HepG2 (cell line): ENCODE measurements at regions not wholly inside any gene's neighbourhood (a gene's known extent, or its start where the extent isn't known, plus 50 kb on each side); places are given as distances from the start of the nearest gene placed in this dataset.

Source experiments
- ATAC-seq: fragments of 200-7000 bp; cut with Tn5 transposase; 3 replicates; pipeline ENCODE4 v1.9.1; 2020; ENCODE audit warnings: mild to moderate bottlenecking, moderate library complexity
- BruUV-seq: library from RNA; stranded (reverse); fragments of 400-500 nt; replicated peaks from 2 replicates; lab custom pipeline; 2021; lab: Mats Ljungman, UMichigan
- CTCF ChIA-PET: fragments of 300-600 bp; formaldehyde crosslinking; extraction: SDS; loops from one replicate; lab custom pipeline; 2021; ENCODE audit warnings: low total read pairs, inconsistent platforms, low intra/inter-chr PET ratio; lab: Yijun Ruan, JAX
- POLR2A ChIA-PET: fragments of 350-600 bp; sonication (Branson Sonifier 250); formaldehyde crosslinking; loops from one replicate; lab custom pipeline; 2020; ENCODE audit warnings: antibody characterized with exemption, inconsistent platforms; lab: Yijun Ruan, JAX
- DNase-seq: peaks from one replicate; pipeline ENCODE4 v3.0.0-alpha.2; 2015; ENCODE audit warnings: low spot score
- FAIRE-seq: peaks from 3 replicates; lab custom pipeline; 2011; peaks lifted over from hg19 to GRCh38; lab: Jason Lieb, UNC
- H2AFZ ChIP-seq: one replicate; pipeline ENCODE4 v1.6.1; 2011; ENCODE audit warnings: low read length, inconsistent platforms
- H3K27ac ChIP-seq: fragments of 300-600 bp; 3 replicates; pipeline ENCODE4 v1.8.0; 2011; ENCODE audit warnings: mixed run types, mild to moderate bottlenecking, mixed read lengths, low read length, inconsistent platforms; ENCODE audit not compliant: insufficient read depth; ENCODE audit errors: extremely low read length
- H3K27me3 ChIP-seq, 2 experiments: fragments of 200-600 bp in 1 of 2; 2 replicates in 1 of 2; 3 replicates in 1 of 2; pipeline versions ENCODE4 v1.6.0 to v1.8.0; 2011; ENCODE audit warnings: low read length in 2 of 2, mild to moderate bottlenecking in 2 of 2, moderate library complexity in 2 of 2, inconsistent platforms in 1 of 2; ENCODE audit not compliant: insufficient read depth in 2 of 2, control insufficient read depth in 1 of 2
- H3K36me3 ChIP-seq, 2 experiments: fragments of 200-600 bp in 1 of 2; replicated peaks in 1 of 2; 2 replicates in 1 of 2; 3 replicates in 1 of 2; pipeline versions ENCODE4 v1.5.1 to v1.8.0; 2011; ENCODE audit warnings: low read length in 2 of 2, inconsistent platforms in 1 of 2; ENCODE audit not compliant: insufficient read depth in 2 of 2, control insufficient read depth in 1 of 2
- H3K4me1 ChIP-seq: 2 replicates; pipeline ENCODE4 v1.5.1; 2012; ENCODE audit warnings: low read length, inconsistent platforms; ENCODE audit not compliant: insufficient read depth
- H3K4me2 ChIP-seq: 2 replicates; pipeline ENCODE4 v1.6.0; 2011; ENCODE audit warnings: low read depth, low read length, inconsistent platforms
- H3K4me3 ChIP-seq, 3 experiments: fragments of 200-600 bp in 1 of 3; sonication (generic), shearing (Covaris generic) in 1 of 3; replicated peaks in 1 of 3; 2 replicates each; pipeline ENCODE4 v1.5.1; 2011 to 2016; ENCODE audit warnings: low read length in 3 of 3, inconsistent platforms in 2 of 3, low read depth in 2 of 3, mild to moderate bottlenecking in 2 of 3, control low read depth in 1 of 3, mixed read lengths in 1 of 3; ENCODE audit not compliant: insufficient read depth in 1 of 3
- H3K79me2 ChIP-seq: one replicate; pipeline ENCODE4 v1.6.1; 2011; ENCODE audit warnings: low read length, inconsistent platforms; ENCODE audit not compliant: insufficient read depth
- H3K9ac ChIP-seq: 2 replicates; pipeline ENCODE4 v1.6.0; 2011; ENCODE audit warnings: mild to moderate bottlenecking, low read depth, low read length, inconsistent platforms; ENCODE audit not compliant: insufficient read depth
- H3K9me3 ChIP-seq: 2 replicates; pipeline ENCODE4 v1.5.1; 2012; ENCODE audit warnings: mild to moderate bottlenecking, low read length
- H4K20me1 ChIP-seq: 2 replicates; pipeline ENCODE4 v1.6.0; 2011; ENCODE audit warnings: inconsistent platforms, mild to moderate bottlenecking, low read length, moderate library complexity; ENCODE audit not compliant: insufficient read depth
- ARID5B ChIP-seq: IDR thresholded peaks from 2 replicates; pipeline ENCODE4 v1.4.0; 2020; ENCODE audit warnings: mild to moderate bottlenecking, missing genetic modification reagents
- ELF1 ChIP-seq: sonication (generic); formaldehyde crosslinking; IDR thresholded peaks from 2 replicates; pipeline ENCODE4 v1.4.0; 2020; ENCODE audit warnings: missing genetic modification reagents
- FLYWCH1 ChIP-seq: sonication (generic); formaldehyde crosslinking; IDR thresholded peaks from 2 replicates; pipeline ENCODE4 v1.8.1; 2023; ENCODE audit warnings: mild to moderate bottlenecking, missing genetic modification reagents
- HDAC6 ChIP-seq: fragments of 200-600 bp; sonication (generic); IDR thresholded peaks from 2 replicates; pipeline ENCODE4 v1.7.0; 2017; ENCODE audit warnings: mild to moderate bottlenecking, antibody characterized with exemption, low read length, low read depth
- MEIS2 ChIP-seq: sonication (generic); formaldehyde crosslinking; IDR thresholded peaks from 2 replicates; pipeline ENCODE4 v1.9.0; 2021; ENCODE audit warnings: mild to moderate bottlenecking, missing genetic modification reagents
- NKX3-1 ChIP-seq: sonication (generic); formaldehyde crosslinking; IDR thresholded peaks from 2 replicates; pipeline ENCODE4 v1.5.0; 2020; ENCODE audit warnings: missing genetic modification reagents
- ZIK1 ChIP-seq: sonication (generic); formaldehyde crosslinking; IDR thresholded peaks from 2 replicates; pipeline ENCODE4 v1.5.0; 2020; ENCODE audit warnings: mild to moderate bottlenecking, low read depth, missing genetic modification reagents, borderline replicate concordance
- ZNF224 ChIP-seq: sonication (generic); formaldehyde crosslinking; IDR thresholded peaks from 2 replicates; pipeline ENCODE4 v1.5.0; 2020; ENCODE audit warnings: mild to moderate bottlenecking, missing genetic modification reagents
- ZNF3 ChIP-seq: IDR thresholded peaks from 2 replicates; pipeline ENCODE4 v1.7.0; 2017; ENCODE audit warnings: inconsistent platforms
- ZNF354B ChIP-seq: sonication (generic); formaldehyde crosslinking; IDR thresholded peaks from 2 replicates; pipeline ENCODE4 v1.8.0; 2022; ENCODE audit warnings: mild to moderate bottlenecking, missing genetic modification reagents
- ZNF446 ChIP-seq: sonication (generic); formaldehyde crosslinking; IDR thresholded peaks from 2 replicates; pipeline ENCODE4 v1.5.0; 2020; ENCODE audit warnings: mild to moderate bottlenecking, missing genetic modification reagents
- ZNF891 ChIP-seq: sonication (generic); formaldehyde crosslinking; IDR thresholded peaks from 2 replicates; pipeline ENCODE4 v1.5.0; 2020; ENCODE audit warnings: mild to moderate bottlenecking, missing genetic modification reagents
- WGBS: methylation state at CpG from one replicate; pipeline ENCODE4 v1.1.6; 2017; ENCODE audit warnings: low lambda C conversion rate; 5-methylcytosine and 5-hydroxymethylcytosine counted together
- in situ Hi-C: cut with HindIII; loops from 2 replicates; pipeline ENCODE4 v1.10.0; 2017; ENCODE audit warnings: low pct_unique_long_range_greater_than_20kb; ENCODE audit not compliant: extremely low pct_ligation_motif_present
- intact Hi-C: fragments of 100-400 bp; cut with micrococcal nuclease; formaldehyde crosslinking; loops from one replicate; pipeline ENCODE4 v1.10.0; 2022; ENCODE audit not compliant: unreplicated experiment

GRCh38 chr9:117835798-117836197, 131.6 kb downstream of the TLR4 start:
- ATAC-seq (no peak), DNase-seq (no peak), FAIRE-seq (no peak)
- BruUV-seq, result no TSS peak
- WGBS, result 0% methylated on average over 1 of the region's 1 CpG
- Histone ChIP-seq H3K4me1 (no peaks in the 10 kb centered on the region), H2AFZ (no peak overlapping the region), H3K27ac (no peak overlapping the region), H3K27me3 (no peaks in the 10 kb centered on the region), H4K20me1 (no peaks in the 10 kb centered on the region), H3K4me3 (no peak overlapping the region), H3K4me2 (no peak overlapping the region), H3K9me3 (peaks cover 10% of the 10 kb centered on the region), H3K79me2 (no peaks in the 10 kb centered on the region), H3K36me3 (no peaks in the 10 kb centered on the region), H3K9ac (no peak overlapping the region)
- ChIA-PET CTCF (no interaction called here), POLR2A (no interaction called here)
- in situ Hi-C loops, result no loop called here
- TF ChIP-seq HDAC6, result no peak
- TF ChIP-seq ZNF354B, result no peak
- no peak for TF ChIP-seq ZNF3 (CRISPR knock-in tag)
- no peak for TF ChIP-seq ZNF224 (CRISPR knock-in tag)
- no peak for TF ChIP-seq NKX3-1 (CRISPR knock-in tag)
- no peak for TF ChIP-seq ZNF891 (CRISPR knock-in tag)
- TF ChIP-seq ARID5B (CRISPR knock-in tag), result no peak
- no peak for TF ChIP-seq FLYWCH1 (CRISPR knock-in tag)
- no peak for TF ChIP-seq MEIS2 (CRISPR knock-in tag)
- no peak for TF ChIP-seq ZIK1
- no peak for TF ChIP-seq ZNF446
- no peak for TF ChIP-seq ELF1 (CRISPR knock-in tag)
- intact Hi-C loops, result no loop called here
